ENCODE measurements at regions not wholly inside any gene's neighbourhood (a gene's known extent, or its start where the extent isn't known, plus 50 kb on each side); places are given as distances from the start of the nearest gene placed in this dataset.

- 27 to 47% methylated on average over 2 to 4 of the region's 5 CpGs for WGBS, 2 donors (ENCODE audit: low coverage in 1 of 2)
- H3K4me3 ChIP-seq = no peak overlapping the region
- TF ChIP-seq POLR2AphosphoS5 (IDR thresholded peaks at IDR 0.05) (no peak), POLR2A (IDR thresholded peaks at IDR 0.05) (no peak), EP300 (IDR thresholded peaks at IDR 0.05) (no peak)
- TF ChIP-seq, protein P1, sequence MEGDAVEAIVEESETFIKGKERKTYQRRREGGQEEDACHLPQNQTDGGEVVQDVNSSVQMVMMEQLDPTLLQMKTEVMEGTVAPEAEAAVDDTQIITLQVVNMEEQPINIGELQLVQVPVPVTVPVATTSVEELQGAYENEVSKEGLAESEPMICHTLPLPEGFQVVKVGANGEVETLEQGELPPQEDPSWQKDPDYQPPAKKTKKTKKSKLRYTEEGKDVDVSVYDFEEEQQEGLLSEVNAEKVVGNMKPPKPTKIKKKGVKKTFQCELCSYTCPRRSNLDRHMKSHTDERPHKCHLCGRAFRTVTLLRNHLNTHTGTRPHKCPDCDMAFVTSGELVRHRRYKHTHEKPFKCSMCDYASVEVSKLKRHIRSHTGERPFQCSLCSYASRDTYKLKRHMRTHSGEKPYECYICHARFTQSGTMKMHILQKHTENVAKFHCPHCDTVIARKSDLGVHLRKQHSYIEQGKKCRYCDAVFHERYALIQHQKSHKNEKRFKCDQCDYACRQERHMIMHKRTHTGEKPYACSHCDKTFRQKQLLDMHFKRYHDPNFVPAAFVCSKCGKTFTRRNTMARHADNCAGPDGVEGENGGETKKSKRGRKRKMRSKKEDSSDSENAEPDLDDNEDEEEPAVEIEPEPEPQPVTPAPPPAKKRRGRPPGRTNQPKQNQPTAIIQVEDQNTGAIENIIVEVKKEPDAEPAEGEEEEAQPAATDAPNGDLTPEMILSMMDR (IDR thresholded peaks at IDR 0.05) = no peak
- no peaks in the 10 kb centered on the region for H3K27me3 ChIP-seq
- peaks cover 0 to 2% (median 0%) of the 10 kb centered on the region in 3 donors for H3K4me1 ChIP-seq
- H3K27ac ChIP-seq = peak overlapping the region in 1 of 4 donors; percentile 47
- H3K36me3 ChIP-seq = no peaks in the 10 kb centered on the region
- ATAC-seq = no peak
- H3K9me3 ChIP-seq = no peaks in the 10 kb centered on the region
Measured at GRCh38 chr9:91489361-91489899, 65.8 kb upstream of the NFIL3 start.

DNA sequence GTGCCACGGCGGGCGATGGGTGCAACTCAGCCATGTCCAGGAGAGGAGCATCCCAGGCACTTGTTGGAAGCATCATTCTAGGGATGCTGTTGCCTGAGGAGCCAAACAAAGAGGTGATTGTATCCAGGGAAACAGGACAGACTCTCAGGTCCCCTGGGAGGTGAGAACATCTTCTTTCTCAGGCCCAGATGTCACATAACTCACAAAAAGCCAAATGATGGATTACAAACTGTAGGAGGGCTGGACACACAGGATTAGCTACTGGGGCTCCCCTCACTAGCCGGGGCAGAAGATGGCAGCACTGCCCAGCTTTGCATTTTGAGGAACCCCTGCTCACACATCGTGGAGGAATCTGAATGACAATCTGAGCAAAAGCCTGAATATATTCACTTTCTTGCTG is 64.7 kb upstream of the NFIL3 start:
- H3K27ac ChIP-seq = no peak overlapping the region
- 75 to 80% methylated on average over 2 of the region's 5 CpGs for WGBS, 2 donors (ENCODE audit: low coverage in 1 of 2)

GRCh38 chr9:91486699-91487497 is 63.3 kb upstream of the NFIL3 start:
- Histone ChIP-seq H3K9me3 (no peaks in the 10 kb centered on the region), H3K27me3 (no peaks in the 10 kb centered on the region), H3K4me3 (no peak overlapping the region), H3K27ac (no peak overlapping the region), H3K4me1 (peaks cover 0 to 22% (median 0%) of the 10 kb centered on the region in 3 donors), H3K36me3 (no peaks in the 10 kb centered on the region)
- WGBS, 2 donors (ENCODE audit: low coverage in 1 of 2) = 72 to 89% methylated on average over 5 of the region's 6 CpGs
- TF ChIP-seq, protein P1 (IDR thresholded peaks at IDR 0.05) = no peak
- TF ChIP-seq POLR2A (IDR thresholded peaks at IDR 0.05) (no peak), POLR2AphosphoS5 (IDR thresholded peaks at IDR 0.05) (peak; percentile 8), EP300 (IDR thresholded peaks at IDR 0.05) (no peak)
- ATAC-seq = no peak

More for the DNA sequence above, 64.7 kb upstream of the NFIL3 start:
- Histone ChIP-seq H3K4me1 (peaks cover 0 to 13% (median 0%) of the 10 kb centered on the region in 3 donors), H3K4me3 (no peak overlapping the region), H3K36me3 (no peaks in the 10 kb centered on the region), H3K27me3 (no peaks in the 10 kb centered on the region), H3K9me3 (no peaks in the 10 kb centered on the region)
- TF ChIP-seq POLR2A (IDR thresholded peaks at IDR 0.05) (no peak), EP300 (IDR thresholded peaks at IDR 0.05) (no peak), POLR2AphosphoS5 (IDR thresholded peaks at IDR 0.05) (no peak)
- TF ChIP-seq, protein P1 (IDR thresholded peaks at IDR 0.05) = no peak
- no peak for ATAC-seq

GRCh38 chr9:91485006-91485405 is 61.4 kb upstream of the NFIL3 start:
- ATAC-seq = no peak
- WGBS, 2 donors (ENCODE audit: low coverage in 1 of 2) = 89 to 94% methylated on average over 5 of the region's 5 CpGs
- no peak overlapping the region for H3K27ac ChIP-seq

More at GRCh38 chr9:91485006-91485405, 61.4 kb upstream of the NFIL3 start:
- H3K4me3 ChIP-seq = no peak overlapping the region
- no peaks in the 10 kb centered on the region for H3K36me3 ChIP-seq
- H3K9me3 ChIP-seq = no peaks in the 10 kb centered on the region
- TF ChIP-seq, protein P1 (IDR thresholded peaks at IDR 0.05) = no peak
- TF ChIP-seq POLR2AphosphoS5 (IDR thresholded peaks at IDR 0.05) (no peak), POLR2A (IDR thresholded peaks at IDR 0.05) (no peak), EP300 (IDR thresholded peaks at IDR 0.05) (no peak)
- H3K4me1 ChIP-seq = peaks cover 0 to 26% (median 0%) of the 10 kb centered on the region in 3 donors
- H3K27me3 ChIP-seq = no peaks in the 10 kb centered on the region

Data from gastroesophageal sphincter (tissue), 4 donors.